ENCODE measurements at regions not wholly inside any gene's neighbourhood (a gene's known extent, or its start where the extent isn't known, plus 50 kb on each side); places are given as distances from the start of the nearest gene placed in this dataset.
A peak's percentile ranks its signal among the peaks of the same experiment; 100 is the strongest.

DNA sequence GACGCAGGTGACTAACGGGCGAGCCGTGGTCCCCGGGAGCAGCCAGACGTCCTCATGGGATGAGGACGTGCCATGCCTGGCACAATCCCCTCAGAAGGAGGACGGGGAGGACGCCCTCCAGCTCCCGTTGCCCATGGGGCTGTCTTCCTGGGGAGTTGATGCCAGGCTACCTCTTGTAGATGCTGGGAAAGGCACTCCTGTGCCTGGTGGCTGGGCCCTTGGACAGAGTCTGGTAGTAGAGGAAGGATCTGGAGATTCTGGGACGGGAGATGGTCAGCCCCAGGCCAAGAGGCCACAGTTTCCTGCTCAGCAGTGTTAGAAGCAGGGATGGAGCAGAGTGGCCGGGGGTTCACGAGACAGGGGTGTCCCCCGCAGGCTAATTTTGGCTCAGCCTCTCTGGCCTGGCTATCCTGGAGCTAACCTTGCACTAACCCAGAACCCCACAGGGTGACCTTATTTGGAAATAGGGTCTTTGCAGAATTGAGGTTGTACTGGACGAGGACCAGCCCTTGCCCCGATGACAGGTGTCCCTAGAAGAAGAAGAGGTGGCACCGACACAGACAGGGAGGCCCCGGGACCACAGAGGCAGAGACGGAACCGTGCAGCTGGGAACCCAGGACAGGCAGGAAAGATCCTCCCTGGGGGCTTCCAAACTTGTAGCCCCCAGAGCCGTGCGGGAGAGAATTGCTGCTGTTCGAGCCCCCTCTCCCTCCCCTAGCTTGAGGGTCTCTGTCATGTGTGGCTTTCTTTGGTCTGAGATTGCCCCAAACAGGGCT is 50.1 kb upstream of the ADRA2C start:
- Mint-ChIP-seq H3K4me1 (no peaks in the 10 kb centered on the region), H3K36me3 (no peaks in the 10 kb centered on the region), H3K27me3 (peaks cover 17% of the 10 kb centered on the region), H3K9me3 (peaks cover 5 to 10% (median 9%) of the 10 kb centered on the region in 3 donors), H3K4me3 (no peak overlapping the region), H3K27ac (no peak overlapping the region)

DNA sequence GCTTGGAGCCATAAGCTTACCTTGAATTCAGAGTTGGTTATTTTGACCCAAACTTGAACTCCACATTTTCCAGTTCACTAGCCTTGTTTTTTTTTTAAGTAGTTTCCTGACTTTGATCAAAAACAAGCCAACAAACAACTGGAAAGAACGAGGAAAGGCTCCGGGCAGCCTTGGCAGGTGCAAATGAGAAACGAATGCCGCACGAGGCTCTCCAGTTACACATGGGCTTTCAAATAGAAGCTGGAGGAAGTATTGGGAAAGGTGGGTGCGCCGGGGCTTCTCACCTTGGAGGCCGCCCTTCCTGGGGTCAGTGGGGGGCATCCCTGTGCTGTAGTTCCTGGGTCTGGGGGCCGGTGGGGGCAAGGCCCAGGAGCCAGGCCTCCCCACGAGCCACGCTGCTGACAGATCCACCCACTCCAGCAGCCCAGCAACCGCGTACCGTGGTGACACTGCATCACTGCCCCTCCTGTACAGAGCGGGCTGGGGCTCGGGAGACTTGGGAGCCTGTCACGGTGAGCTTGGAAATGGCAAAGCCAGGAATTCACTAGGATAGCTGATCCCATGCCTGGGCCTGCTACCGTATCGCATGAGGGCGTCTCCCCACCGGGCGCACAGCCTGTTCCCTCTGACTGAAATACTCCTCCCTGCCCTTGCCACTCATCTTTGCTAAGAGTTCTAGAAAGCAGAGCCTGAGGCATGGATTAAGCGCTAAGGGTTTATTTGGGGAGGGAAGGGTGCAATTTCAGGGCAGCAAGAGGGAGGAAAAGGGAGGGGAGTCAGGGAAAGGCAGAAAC is 50.9 kb upstream of the ADRA2C start:
- Mint-ChIP-seq H3K27ac (no peak overlapping the region), H3K36me3 (no peaks in the 10 kb centered on the region), H3K9me3 (peaks cover 5 to 10% (median 9%) of the 10 kb centered on the region in 3 donors), H3K4me3 (no peak overlapping the region), H3K4me1 (no peaks in the 10 kb centered on the region), H3K27me3 (peaks cover 16% of the 10 kb centered on the region)

DNA sequence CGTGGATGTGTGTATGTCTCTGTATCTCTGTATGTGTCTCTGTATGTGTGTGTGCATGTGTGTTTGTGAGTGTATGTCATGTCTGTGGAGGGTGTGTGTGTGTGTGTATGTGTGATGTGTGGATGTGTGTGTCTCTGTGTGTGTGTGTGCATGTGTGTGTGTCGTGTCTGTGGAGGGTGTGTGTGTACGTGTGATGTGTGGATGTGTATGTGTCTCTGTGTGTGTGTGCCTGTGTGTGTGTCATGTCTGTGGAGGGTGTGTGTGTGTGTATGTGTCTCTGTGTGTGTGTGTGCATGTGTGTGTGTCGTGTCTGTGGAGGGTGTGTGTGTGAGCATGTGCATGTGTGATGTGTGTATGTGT is 51.6 kb upstream of the ADRA2C start:
- peaks cover 12% of the 10 kb centered on the region for H3K27me3 Mint-ChIP-seq
- H3K27ac Mint-ChIP-seq, result no peak overlapping the region
- H3K4me1 Mint-ChIP-seq, result no peaks in the 10 kb centered on the region
- no peak overlapping the region for H3K4me3 Mint-ChIP-seq
- peaks cover 5 to 10% (median 9%) of the 10 kb centered on the region in 3 donors for H3K9me3 Mint-ChIP-seq
- no peaks in the 10 kb centered on the region for H3K36me3 Mint-ChIP-seq

DNA sequence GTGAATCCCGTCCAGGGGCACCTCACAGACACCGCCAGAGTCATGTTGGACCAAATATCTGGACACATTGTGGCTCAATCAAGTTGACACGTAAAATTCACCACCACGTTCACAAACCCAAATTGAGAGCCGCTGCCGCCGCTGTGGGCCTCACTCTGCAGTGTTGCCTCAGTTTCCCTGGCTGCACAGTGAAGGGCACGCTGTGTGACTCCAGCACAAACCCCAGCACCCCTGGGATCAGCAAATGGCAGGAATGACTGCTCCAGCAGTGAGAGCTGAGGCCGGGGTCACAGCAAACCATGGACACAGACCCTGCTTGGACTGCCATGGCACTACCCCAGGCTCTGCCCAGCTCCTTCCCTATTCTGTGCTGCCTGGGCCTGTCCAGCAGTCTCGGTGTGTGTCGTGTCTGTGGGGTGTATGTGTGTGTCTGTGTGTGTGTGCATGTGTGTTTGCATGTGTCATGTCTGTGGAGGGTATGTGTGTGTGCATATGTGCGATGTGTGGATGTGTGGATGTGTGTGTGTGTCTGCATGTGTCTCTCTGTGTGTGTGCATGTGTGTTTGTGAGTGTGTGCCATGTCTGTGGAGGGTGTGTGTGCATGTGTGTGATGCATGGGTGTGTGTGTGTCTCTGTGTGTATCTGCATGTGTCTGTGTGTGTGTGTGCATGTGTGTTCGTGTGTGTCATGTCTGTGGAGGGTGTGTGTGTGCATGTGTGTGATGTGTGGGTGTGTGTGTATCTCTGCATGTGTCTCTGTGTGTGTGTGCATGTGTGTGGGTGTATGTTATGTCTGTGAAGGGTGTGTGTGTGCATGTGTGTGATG is 52.2 kb upstream of the ADRA2C start:
- Mint-ChIP-seq H3K27ac (no peak overlapping the region), H3K27me3 (peaks cover 6% of the 10 kb centered on the region), H3K4me1 (peaks cover 0 to under 1% (median 0%) of the 10 kb centered on the region in 3 donors), H3K9me3 (peaks cover 5 to 9% (median 8%) of the 10 kb centered on the region in 3 donors), H3K4me3 (no peak overlapping the region), H3K36me3 (no peaks in the 10 kb centered on the region)

DNA sequence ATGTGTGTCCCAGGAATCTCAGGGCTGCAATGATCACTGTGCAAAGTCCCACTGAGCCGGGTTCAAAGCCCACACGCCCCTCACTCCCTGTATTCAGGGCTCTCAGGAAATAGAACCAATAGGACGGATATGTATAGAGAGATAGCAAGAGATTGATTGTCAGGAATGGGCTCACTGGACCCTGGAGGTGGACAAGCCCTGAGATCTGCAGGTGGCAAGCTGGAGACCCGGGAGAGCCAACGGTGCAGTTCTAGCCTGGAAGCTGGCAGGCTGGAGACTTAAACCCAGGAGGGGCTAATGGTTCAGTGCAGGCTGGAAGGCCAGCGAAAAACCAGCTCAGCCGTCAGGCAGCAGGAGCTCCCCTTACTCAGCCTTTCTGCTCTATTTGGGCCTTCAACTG is 52.8 kb upstream of the ADRA2C start:
- Mint-ChIP-seq H3K4me1 (peaks cover 0 to 3% (median 0%) of the 10 kb centered on the region in 3 donors), H3K4me3 (no peak overlapping the region), H3K9me3 (peaks cover 4 to 5% (median 5%) of the 10 kb centered on the region in 3 donors), H3K27ac (no peak overlapping the region), H3K27me3 (peaks cover 7% of the 10 kb centered on the region), H3K36me3 (no peaks in the 10 kb centered on the region)

DNA sequence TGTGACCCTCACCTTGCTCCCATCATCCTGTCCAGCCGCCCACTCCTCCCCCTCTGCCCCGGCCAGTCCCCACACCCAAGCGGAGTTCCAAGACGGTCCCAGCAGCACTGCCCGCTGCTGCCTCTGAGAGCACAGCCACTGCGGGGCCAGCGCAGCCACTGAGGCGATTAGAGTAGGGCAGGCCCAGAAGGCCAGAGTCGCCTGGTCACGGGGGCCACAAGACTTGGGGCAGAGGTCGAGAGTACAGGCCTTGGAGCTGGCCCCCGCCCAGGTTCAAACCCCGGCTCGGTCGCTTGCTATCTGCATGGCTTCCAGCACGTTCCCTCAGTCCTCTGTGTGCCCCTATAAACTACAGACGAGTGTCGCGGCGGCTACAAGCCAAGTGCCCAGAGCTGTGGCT is 53.2 kb upstream of the ADRA2C start:
- H3K27me3 Mint-ChIP-seq, result peaks cover 7% of the 10 kb centered on the region
- H3K9me3 Mint-ChIP-seq, result peaks cover under 1 to 1% (median 1%) of the 10 kb centered on the region in 3 donors
- no peaks in the 10 kb centered on the region for H3K36me3 Mint-ChIP-seq
- H3K27ac Mint-ChIP-seq, result no peak overlapping the region
- H3K4me1 Mint-ChIP-seq, result peaks cover 0 to 3% (median 0%) of the 10 kb centered on the region in 3 donors
- no peak overlapping the region for H3K4me3 Mint-ChIP-seq

DNA sequence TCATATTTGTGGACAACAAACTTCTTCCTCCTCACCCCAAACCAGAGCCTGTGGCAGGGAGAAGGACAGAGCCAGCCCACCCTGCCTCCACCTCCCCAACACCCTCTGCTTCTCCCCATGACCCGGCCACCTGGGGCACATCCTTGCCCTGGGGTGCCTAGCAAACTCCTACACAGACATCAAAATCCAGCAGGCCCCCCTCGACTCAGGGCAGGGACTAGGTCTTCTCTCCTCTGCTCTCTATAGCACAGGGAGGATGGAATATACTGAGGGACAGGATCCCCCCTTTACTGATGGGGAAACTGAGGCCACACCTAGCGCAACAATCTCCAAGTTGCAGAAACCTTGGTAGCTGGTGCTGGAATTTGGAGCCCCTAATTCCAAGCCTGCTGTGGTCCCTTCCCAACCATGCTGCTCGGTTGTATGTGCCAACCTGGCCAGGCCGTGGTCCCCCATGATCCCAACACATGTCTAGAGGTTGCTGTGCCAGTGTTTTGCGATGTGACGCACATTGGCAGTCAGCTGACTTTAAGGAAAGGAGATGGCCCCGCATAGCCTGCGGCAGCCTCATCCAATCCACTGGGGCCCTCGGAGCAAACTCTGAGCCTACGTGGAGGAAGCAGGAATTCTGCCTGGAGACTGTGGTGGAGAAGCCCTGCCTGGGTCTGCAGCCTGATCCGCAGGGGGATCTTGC is 53.9 kb upstream of the ADRA2C start:
- peaks cover 9% of the 10 kb centered on the region for H3K27me3 Mint-ChIP-seq
- H3K4me3 Mint-ChIP-seq, result no peak overlapping the region
- H3K9me3 Mint-ChIP-seq, result no peaks in the 10 kb centered on the region
- H3K36me3 Mint-ChIP-seq, result no peaks in the 10 kb centered on the region
- H3K4me1 Mint-ChIP-seq, result peaks cover 0 to 3% (median 0%) of the 10 kb centered on the region in 3 donors
- no peak overlapping the region for H3K27ac Mint-ChIP-seq

DNA sequence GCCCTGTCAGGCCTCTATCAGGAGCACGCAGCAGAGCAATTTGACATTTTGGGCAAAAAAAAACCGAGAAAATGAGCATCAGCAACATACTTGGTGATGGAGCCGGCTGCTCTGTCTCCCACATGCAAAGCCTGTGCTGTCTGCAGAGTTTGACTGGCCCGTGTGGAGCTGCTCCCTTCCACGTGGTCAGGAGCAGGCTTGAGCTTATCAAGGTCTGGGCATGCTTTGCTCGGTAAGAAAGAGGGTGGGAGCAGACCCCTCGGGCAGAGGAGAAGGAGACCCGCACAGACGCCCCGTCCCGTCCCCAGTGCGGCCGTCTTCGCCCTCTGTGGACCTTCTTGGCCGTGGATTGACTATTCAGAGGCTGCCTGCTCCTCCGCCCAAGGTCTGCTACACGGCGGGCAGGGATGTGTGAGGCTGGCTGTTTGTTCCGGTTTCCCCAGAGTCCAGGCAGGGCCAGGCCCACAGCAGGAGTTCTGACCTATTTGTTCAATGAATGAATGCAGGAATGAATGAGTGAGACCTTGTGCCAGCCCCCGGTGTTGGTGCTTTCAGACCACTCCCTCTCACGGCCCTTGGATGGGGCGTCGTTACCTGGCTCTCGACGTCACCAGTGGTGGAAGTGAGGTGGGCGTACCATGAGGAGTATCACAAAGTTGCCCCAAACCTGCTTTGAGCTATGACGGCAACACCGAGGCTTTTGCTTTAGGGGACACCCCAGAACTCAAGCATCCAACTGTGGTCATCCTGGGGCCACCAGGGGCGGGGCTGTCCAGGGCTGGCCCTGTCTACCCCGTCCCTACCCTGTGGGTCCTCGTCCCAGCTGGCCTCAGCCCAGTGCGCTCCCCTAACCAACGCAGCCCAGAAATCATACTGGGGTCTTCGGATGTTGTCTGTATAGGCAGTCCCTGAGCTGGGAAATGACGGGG is 54.7 kb upstream of the ADRA2C start:
- H3K27ac Mint-ChIP-seq, result no peak overlapping the region
- peaks cover 0 to 3% (median 0%) of the 10 kb centered on the region in 3 donors for H3K4me1 Mint-ChIP-seq
- peak overlapping the region in 1 of 4 donors; percentile 12 for H3K4me3 Mint-ChIP-seq
- no peaks in the 10 kb centered on the region for H3K9me3 Mint-ChIP-seq
- no peaks in the 10 kb centered on the region for H3K36me3 Mint-ChIP-seq
- H3K27me3 Mint-ChIP-seq, result peaks cover 9% of the 10 kb centered on the region

DNA sequence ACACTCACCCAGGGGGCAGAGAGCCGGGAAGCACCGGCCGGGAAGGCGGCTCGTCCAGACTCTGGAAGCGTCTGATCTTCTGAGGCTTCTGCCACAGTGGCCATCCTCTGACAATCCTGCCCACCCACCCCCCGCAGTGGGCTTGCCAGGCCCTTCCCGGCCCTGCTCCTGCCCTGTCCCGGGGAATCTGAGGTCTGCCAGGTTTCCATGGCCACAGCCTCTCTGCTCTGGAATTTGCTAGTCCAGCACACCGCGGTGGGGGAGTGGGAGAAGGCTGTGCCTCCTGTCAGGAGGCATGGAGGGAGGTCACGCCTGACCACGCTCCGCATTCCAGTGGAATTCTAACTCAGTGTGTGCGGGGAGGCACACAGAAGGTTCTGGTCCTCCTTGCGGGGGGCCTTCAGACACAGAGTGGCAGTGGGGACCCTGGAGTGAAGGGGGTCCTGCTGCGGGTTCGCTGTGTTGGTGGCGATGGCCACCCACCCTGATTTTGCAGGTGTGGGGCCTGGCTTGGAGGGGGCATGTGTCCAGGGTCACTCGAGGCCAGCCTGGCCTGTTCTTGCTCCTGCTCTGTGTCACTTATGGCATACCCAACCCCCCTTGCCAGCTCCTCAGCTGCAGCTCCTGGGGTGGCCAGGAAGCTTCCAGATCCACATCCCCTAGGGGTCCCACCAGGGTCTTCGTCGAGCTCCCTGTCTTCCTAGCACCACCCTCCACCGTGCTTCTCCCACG is 55.6 kb upstream of the ADRA2C start:
- Mint-ChIP-seq H3K27me3 (peaks cover 9% of the 10 kb centered on the region), H3K4me3 (peak overlapping the region in 1 of 4 donors; percentile 30), H3K9me3 (no peaks in the 10 kb centered on the region), H3K4me1 (peaks cover 0 to 3% (median 2%) of the 10 kb centered on the region in 3 donors), H3K36me3 (no peaks in the 10 kb centered on the region), H3K27ac (no peak overlapping the region)

DNA sequence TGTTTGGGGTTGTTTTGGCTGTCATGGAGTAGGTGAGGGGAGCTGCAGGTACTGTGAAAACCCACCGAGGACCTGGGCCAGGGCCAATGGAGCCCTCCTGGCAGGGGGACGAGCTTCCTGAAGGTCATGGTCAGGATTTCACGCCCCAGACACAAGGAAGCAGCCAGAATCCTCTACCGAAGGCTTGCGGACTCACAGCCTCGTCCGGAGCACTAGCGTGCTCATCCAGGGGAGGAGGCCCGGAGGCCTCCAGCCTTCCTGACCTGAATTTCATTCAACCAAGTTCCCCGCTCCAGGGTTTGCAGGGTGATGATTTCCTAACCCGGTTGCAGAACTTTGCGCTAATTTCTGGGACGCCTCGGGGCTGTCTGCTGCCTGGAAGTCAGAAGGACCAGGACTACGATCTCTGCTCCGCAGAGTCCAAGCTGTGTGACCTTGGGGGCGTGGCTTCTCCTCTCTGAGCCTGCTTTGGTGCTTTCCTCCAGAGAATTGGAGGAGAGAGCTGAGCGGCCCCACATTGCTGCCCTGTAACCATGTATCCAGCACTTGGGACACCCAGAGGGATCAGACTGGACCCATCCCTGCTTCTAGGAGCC is 56.2 kb upstream of the ADRA2C start:
- Mint-ChIP-seq H3K4me3 (no peak overlapping the region), H3K36me3 (no peaks in the 10 kb centered on the region), H3K27me3 (peaks cover 9% of the 10 kb centered on the region), H3K27ac (no peak overlapping the region), H3K9me3 (no peaks in the 10 kb centered on the region), H3K4me1 (peaks cover 0 to 3% (median 2%) of the 10 kb centered on the region in 3 donors)

DNA sequence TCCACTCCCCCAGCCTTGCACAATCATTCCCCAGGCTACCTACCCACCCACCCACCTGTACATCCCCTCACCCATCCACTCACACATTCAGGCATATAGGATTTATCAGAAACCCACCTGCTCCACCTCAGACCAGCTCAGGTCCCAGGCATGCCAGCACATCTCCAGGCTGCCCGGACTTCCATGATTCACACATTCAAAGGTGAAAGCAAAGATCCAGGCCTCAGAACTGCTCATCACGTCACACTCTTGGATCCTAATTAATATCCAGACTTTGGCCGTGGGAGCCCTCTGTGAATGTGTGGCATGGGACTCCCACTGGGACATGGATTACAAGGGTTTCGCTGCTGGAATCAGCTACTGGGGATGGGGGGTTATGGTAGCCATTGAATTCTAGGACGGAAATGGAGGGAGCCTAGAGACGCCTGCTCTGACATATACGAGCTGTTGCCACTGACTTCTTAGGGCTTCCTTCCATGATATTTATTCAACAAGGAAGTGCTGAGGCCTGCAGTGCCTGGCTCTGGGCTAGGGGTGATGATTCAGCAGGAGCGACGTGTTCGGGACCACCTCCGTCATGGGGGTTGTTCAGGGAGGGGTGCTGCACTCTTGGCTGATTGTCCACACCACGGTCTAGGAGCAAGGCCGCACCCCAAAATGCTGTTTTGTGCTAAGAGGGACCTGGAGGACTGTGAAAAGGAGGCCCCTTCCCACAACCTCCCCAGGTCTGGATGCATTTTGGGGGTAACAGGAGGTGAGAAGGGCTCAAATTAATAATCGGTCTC is 56.9 kb upstream of the ADRA2C start:
- H3K9me3 Mint-ChIP-seq, result no peaks in the 10 kb centered on the region
- peaks cover 10% of the 10 kb centered on the region for H3K27me3 Mint-ChIP-seq
- H3K4me1 Mint-ChIP-seq, result peaks cover 0 to 3% (median 2%) of the 10 kb centered on the region in 3 donors
- no peak overlapping the region for H3K4me3 Mint-ChIP-seq
- no peak overlapping the region for H3K27ac Mint-ChIP-seq
- H3K36me3 Mint-ChIP-seq, result no peaks in the 10 kb centered on the region

DNA sequence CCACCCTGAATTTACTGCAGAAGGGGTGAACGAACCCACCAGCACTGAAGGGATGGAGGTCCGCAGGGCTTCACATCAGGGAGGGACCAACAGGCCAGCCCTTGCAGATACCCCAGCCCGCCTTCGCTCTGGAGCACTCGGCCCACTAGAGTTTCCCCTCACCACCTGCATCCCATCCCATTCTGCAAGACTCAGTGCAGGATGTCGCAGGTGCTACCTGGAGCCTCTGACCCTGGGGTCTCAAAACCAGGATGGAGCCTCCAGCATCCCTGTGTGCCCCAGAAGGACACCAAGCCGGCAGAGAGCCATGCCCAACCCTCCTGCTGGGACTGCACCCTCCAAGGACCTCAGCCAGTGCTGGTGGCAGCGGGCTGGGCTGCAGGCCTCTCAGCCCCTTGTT is 57.6 kb upstream of the ADRA2C start:
- Mint-ChIP-seq H3K4me1 (peaks cover 0 to 3% (median 2%) of the 10 kb centered on the region in 3 donors), H3K36me3 (no peaks in the 10 kb centered on the region), H3K27ac (no peak overlapping the region), H3K27me3 (peaks cover 12% of the 10 kb centered on the region), H3K9me3 (no peaks in the 10 kb centered on the region), H3K4me3 (no peak overlapping the region)

Measured in IgD-negative memory B cell (primary cell).